ENCODE measurements at regions not wholly inside any gene's neighbourhood (a gene's known extent, or its start where the extent isn't known, plus 50 kb on each side); places are given as distances from the start of the nearest gene placed in this dataset.
"Not testable (repeated sequence)": the region's sequence is repeated elsewhere in the genome, so short reads cannot be mapped to it uniquely, and the experiment has no call there.

- no peak for DNase-seq (ENCODE audit: low spot score)
Measured at GRCh38 chr16:17743578-17743977, 272.8 kb upstream of the XYLT1 start.

GRCh38 chr16:17743158-17743557 is 272.4 kb upstream of the XYLT1 start:
- no peak for DNase-seq (ENCODE audit: low spot score)

- not testable (repeated sequence) for DNase-seq (ENCODE audit: low spot score)
Measured at GRCh38 chr16:17735099-17735498, 264.3 kb upstream of the XYLT1 start.

GRCh38 chr16:17729820-17730219 is 259.1 kb upstream of the XYLT1 start:
- no peak for DNase-seq (ENCODE audit: low spot score)

- DNase-seq (ENCODE audit: low spot score), result no peak
Measured at GRCh38 chr16:17728196-17728595, 257.4 kb upstream of the XYLT1 start.

GRCh38 chr16:17724242-17724898 is 253.6 kb upstream of the XYLT1 start:
- DNase-seq (ENCODE audit: low spot score), result no peak

- DNase-seq (ENCODE audit: low spot score), result no peak
Measured at GRCh38 chr16:17723531-17724134, 252.9 kb upstream of the XYLT1 start.

GRCh38 chr16:17718495-17718894 is 247.7 kb upstream of the XYLT1 start:
- DNase-seq (ENCODE audit: low spot score), result no peak

- no peak for DNase-seq (ENCODE audit: low spot score)
Measured at GRCh38 chr16:17705847-17706246, 235.1 kb upstream of the XYLT1 start.

- no peak for DNase-seq (ENCODE audit: low spot score)
Measured at GRCh38 chr16:17696616-17697015, 225.9 kb upstream of the XYLT1 start.

GRCh38 chr16:17692484-17692883 is 221.7 kb upstream of the XYLT1 start:
- DNase-seq (ENCODE audit: low spot score), result no peak

- DNase-seq (ENCODE audit: low spot score), result no peak
Measured at GRCh38 chr16:17691899-17692176, 221.1 kb upstream of the XYLT1 start.

- DNase-seq (ENCODE audit: low spot score), result no peak
Measured at GRCh38 chr16:17691106-17691898, 220.5 kb upstream of the XYLT1 start.

GRCh38 chr16:17685447-17685846 is 214.7 kb upstream of the XYLT1 start:
- no peak for DNase-seq (ENCODE audit: low spot score)

GRCh38 chr16:17683281-17683680 is 212.5 kb upstream of the XYLT1 start:
- DNase-seq (ENCODE audit: low spot score), result no peak

- no peak for DNase-seq (ENCODE audit: low spot score)
Measured at GRCh38 chr16:17676171-17676570, 205.4 kb upstream of the XYLT1 start.

- DNase-seq (ENCODE audit: low spot score), result no peak
Measured at GRCh38 chr16:17668386-17668785, 197.6 kb upstream of the XYLT1 start.

GRCh38 chr16:17666293-17666692 is 195.5 kb upstream of the XYLT1 start:
- DNase-seq (ENCODE audit: low spot score), result no peak

GRCh38 chr16:17658881-17659280 is 188.1 kb upstream of the XYLT1 start:
- no peak for DNase-seq (ENCODE audit: low spot score)

- no peak for DNase-seq (ENCODE audit: low spot score)
Measured at GRCh38 chr16:17657045-17657444, 186.3 kb upstream of the XYLT1 start.

GRCh38 chr16:17654571-17654970 is 183.8 kb upstream of the XYLT1 start:
- no peak for DNase-seq (ENCODE audit: low spot score)

GRCh38 chr16:17654142-17654541 is 183.4 kb upstream of the XYLT1 start:
- no peak for DNase-seq (ENCODE audit: low spot score)

Data from AG08395 (cell line).